Dermis microvascular lymphatic vessel endothelial cell (primary cell): ENCODE measurements at regions not wholly inside any gene's neighbourhood (a gene's known extent, or its start where the extent isn't known, plus 50 kb on each side); places are given as distances from the start of the nearest gene placed in this dataset.

ENCODE experiments used
- DNase-seq, 2 donors: peaks; one replicate each; pipeline versions ENCODE4 v3.0.0 to v3.0.0-alpha.2; 2010; ENCODE audit warnings: low read depth in 2 of 2

- no peak for DNase-seq
These were observed 181.5 kb upstream of the PODXL start for GRCh38 chr7:131737746-131738465.

DNA sequence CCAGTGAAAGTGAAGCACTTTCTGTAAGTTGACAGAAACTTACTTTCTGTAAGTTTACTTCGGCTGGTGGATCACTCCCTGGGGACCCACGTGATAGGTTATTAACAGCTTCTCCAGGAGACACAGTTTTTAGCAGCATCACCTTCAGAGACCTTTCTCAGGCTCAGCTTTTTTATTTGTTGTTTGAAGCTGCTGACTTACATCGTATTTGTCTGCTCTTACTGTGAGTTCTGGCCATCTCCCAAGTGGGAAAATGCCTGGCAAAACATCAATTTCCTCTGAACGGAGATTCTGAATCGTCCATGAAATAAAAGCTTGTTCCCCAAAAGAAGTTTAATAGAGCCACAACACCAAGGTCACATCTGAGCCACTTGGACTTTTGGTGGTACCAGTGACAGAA lies 178.7 kb upstream of the PODXL start:
- peak; percentile 17 to 69 for DNase-seq

GRCh38 chr7:131733604-131734003 lies 177.2 kb upstream of the PODXL start:
- no peak for DNase-seq

DNA sequence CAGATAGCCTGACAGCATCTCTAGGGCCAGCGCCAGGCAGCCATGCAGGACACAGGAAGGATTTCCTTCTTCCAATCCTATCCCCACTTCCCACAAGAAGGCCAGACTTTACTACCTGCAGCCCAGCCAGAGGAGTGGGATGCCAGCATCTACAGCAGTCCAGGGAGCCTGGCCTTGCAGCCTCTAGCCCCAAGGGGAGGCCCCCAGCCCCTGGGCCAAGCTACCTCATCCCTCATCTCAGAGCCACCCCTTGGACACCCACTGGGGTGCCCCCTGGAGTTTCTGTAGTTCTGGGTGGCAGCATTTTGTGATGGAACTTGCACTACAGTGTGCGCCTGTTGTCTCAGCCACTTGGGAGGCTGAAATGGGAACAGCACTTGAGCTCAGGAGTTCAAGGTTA lies 170.8 kb upstream of the PODXL start:
- DNase-seq = no peak

GRCh38 chr7:131726686-131727085 lies 170.3 kb upstream of the PODXL start:
- no peak for DNase-seq

DNA sequence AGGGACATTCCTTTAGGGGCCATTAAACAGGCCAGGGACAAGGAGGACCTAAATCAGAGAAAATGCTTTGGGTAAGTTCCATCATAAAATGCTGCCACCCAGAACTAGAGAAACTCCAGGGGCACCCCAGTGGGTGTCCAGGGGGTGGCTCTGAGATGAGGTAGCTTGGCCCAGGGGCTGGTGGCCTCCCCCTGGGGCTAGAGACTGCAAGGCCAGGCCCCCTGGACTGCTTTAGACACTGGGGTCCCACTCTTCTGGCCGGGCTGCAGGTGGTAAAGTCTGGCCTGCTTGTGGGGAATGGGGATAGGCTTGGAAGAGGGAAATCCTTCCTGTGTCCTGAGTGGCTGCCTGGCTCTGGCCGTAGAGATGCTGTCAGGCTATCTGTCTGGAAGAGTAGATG lies 169.6 kb upstream of the PODXL start:
- DNase-seq = no peak

DNA sequence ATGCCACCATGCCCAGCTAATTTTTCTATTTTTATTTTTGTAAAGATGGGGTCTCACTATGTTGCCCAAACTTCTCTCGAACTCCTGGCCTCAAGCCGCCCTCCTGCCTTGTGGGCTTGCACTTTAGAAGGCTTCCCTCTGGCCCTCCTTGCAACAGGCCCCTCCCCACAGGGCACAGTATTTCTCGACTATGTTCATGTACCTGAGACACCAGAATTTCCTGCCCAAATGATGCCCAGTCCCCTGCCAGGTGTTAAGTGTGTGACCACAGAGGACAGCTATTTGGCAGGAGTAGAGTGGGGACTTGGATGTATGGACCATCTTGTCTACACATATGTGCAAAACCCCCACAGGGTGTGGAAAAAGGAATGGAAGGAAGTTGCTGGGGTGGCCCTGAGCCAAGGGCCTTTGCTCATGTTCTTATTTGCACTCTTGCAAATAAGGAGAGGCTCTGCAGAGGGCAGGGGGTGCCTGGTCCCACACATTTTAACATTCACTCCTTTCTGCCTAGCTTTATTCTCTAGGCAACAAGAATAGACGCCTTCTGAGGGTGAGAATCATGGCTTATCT lies 168.4 kb upstream of the PODXL start:
- DNase-seq = no peak

GRCh38 chr7:131723926-131724325 lies 167.5 kb upstream of the PODXL start:
- DNase-seq = peak; percentile 16 to 21

- DNase-seq = no peak
These were observed 165.9 kb upstream of the PODXL start for GRCh38 chr7:131722371-131722770.

DNA sequence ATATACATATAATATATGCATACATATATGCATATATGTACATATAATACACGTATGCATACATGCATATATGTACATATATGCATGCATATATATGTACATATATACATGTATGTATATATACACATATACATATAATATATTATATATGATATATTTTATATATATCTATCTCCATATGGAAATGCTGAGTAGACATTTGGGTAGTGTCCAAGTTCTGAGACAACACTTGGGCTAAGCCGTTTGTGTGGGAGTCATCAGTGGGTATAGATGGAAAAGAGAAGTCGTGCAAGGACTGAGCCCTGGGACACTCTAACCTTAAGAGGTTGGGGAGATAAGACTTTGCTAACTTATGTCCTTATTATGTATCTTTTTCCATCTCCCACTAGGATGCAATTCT lies 165.2 kb upstream of the PODXL start:
- DNase-seq = no peak

GRCh38 chr7:131720703-131721102 lies 164.3 kb upstream of the PODXL start:
- no peak for DNase-seq

- DNase-seq = no peak
These were observed 160.8 kb upstream of the PODXL start for GRCh38 chr7:131717181-131717580.

GRCh38 chr7:131699323-131699722 lies 142.9 kb upstream of the PODXL start:
- DNase-seq = no peak

DNA sequence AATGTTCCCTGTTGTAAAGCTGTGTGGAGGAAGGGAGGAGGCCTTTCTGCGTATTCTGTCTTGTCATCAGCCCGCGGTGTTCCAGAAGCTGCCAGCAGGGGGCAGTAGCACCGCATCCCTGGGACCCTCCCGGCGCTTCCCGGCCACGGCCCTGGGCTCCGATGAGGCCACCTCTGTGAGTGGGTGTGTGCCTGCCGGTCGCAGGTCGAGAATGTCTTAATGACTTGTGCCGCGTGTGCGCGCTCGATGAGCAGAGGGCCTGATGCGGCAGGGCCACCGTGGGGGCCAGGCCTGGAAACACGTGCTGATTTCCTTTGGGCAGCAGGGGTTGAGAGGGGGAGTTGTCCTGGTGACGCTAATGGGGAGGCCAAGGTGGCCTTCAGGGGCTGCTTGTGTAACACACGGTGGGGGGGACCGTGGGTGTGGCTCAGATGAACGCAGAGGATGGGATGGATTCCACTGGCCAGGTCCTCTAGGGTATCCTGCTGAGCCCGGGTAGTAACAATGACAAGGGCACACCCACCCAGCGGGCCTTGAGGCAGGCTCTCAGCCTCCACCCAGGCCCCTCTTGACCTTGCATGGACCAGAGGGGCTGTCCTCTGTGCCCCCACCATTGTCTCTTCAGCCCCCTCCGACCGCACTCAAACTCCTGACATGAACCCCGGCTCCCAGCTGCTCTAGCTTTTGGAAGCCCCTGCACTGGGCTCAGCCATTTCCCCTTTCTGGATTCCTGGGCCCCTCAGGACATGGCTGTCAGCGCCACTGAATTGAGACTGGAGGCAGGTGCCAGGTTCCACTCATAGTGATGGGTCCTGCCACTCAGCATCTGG lies 135.9 kb upstream of the PODXL start:
- DNase-seq = peak; percentile 16 to 52

DNA sequence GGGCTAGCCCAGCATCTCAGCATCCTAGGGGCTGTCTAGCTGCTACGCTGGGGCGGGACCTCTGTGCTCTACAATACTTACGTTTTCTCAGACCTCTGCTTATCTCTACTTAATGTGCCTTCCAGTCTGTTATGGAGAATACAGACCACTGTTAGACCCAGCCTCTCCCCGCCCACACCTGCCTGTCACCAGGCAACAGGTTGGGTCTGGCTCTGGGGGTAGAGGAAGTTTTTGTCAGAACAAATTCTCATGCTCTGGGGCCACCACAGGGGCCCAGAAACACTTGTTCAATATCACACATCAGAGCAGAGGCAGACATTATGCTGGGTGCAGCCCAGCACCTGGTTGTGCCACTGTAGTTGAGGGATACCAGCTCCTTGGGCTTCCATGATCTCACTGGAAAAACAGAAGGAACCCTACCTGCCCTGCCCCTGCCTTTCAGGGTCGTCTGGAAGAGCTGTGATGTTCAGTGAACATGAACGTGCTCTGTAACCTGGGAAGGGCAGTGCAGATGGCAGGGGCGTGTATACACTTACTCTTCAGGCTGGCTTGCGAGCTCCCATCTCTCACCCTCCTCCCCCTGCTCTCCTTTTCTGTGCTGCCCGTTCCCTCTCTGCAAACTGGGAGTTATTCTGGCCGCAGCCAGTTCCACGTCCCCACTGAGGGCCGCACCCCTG lies 135.2 kb upstream of the PODXL start:
- DNase-seq = no peak

DNA sequence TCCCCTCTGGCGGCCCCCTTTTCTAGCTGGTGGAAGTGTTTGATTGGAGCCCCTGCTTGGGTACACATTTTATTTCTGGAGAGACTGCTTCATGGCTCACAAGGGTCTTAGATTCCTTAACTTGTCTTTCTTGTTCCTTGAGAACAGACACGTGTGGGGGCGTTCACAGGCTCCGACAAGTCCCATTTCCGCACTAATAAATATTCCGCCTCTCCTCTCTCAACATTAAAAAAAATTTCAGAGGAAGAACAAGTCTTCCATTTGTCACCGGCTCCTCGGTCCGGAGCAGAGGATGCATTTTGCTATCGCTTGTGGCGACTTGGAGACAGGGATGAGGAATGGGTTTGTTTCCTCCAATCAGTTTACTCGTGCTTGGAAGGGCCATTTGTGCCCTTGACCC lies 134.0 kb upstream of the PODXL start:
- DNase-seq = no peak

DNA sequence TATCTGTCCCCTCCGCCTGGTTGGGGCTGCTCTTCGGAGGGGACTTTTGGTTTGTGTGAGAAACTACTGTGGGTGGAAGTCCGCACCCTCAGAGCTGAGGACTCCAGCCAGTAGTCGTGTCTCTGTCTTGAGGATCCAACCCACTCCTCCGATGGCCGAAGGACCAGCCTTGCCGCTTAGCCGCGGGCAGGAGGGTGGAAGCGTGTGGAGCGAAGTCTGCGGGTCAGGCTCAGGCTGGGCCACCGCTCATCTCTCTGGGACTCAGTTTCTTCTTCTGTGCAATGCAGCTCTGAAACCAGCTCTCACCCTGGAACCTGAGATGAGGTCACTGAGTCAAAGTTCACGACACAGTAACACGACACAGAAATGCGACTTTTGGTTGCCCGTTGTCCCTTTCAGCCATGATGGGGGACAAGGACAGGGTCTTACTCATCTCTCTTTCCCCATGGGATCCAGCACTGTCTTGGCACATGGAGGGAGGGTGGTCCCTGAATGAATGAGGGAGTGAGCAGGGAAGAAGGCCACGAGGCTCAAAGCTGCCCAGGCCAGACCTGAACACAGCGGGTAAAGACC lies 133.3 kb upstream of the PODXL start:
- no peak for DNase-seq

- peak; percentile 21 to 57 for DNase-seq
These were observed 132.6 kb upstream of the PODXL start for GRCh38 chr7:131688738-131689661.

DNA sequence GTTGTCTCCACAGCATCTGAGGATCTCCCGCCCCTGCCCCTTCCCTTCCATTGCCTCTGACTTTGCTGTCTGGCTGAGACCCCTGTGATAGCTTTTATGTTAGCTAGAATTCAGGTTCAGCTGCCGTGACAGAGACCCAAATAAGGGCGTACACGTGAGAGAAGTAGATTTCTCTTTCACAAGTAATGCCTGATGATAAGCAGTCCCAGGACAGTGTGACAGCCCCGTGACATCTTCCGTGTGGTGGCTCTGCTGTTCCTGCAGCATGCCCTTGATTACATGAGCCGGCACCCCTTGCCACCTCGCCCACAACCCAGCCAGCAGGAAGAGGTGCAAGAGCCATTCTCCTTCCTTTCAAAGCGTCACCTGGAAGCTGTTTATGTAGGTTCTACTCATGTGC lies 130.9 kb upstream of the PODXL start:
- no peak for DNase-seq

DNA sequence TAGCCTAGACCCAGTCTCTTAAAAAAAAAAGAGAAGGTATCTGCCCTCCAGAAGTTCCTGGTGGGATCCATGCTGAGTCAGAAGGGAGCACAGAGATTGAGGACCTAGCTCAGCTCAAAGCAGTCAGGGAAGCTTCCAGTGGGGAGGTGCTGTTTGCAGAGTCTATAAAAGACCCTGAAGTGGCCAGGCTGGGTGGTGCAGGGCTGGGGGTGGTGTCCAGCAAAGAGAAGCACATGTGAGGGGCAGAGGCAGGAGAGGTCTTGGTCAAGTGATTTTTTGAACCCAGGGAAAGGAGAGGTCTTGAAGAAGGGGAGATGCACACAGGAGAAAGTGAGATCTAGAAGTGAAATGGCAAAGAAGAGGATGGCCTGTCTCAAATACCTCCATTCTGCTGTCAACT lies 130.4 kb upstream of the PODXL start:
- DNase-seq = no peak
